GM12892 (cell line): ENCODE measurements at regions not wholly inside any gene's neighbourhood (a gene's known extent, or its start where the extent isn't known, plus 50 kb on each side); places are given as distances from the start of the nearest gene placed in this dataset.

ENCODE experiments used
- DNase-seq: peaks from one replicate; pipeline ENCODE4 v3.0.0; 2011; ENCODE audit not compliant: insufficient read length
- FAIRE-seq: peaks from 2 replicates; lab custom pipeline; 2011; peaks lifted over from hg19 to GRCh38; lab: Jason Lieb, UNC
- POLR2A ChIP-seq: IDR thresholded peaks from 2 replicates; pipeline ENCODE4 v1.6.1; 2011; ENCODE audit warnings: low read depth, low read length, control low read depth
- POLR2AphosphoS5 ChIP-seq: IDR thresholded peaks from 2 replicates; pipeline ENCODE4 v1.6.1; 2011; ENCODE audit warnings: low read depth, low read length, control low read depth
- TAF1 ChIP-seq: IDR thresholded peaks from 2 replicates; pipeline ENCODE4 v1.6.1; 2011; ENCODE audit warnings: low read depth, mild to moderate bottlenecking, control low read depth, low read length, borderline replicate concordance

GRCh38 chr14:53766601-53767000, 190.0 kb downstream of the BMP4 start:
- no peak for FAIRE-seq

DNA sequence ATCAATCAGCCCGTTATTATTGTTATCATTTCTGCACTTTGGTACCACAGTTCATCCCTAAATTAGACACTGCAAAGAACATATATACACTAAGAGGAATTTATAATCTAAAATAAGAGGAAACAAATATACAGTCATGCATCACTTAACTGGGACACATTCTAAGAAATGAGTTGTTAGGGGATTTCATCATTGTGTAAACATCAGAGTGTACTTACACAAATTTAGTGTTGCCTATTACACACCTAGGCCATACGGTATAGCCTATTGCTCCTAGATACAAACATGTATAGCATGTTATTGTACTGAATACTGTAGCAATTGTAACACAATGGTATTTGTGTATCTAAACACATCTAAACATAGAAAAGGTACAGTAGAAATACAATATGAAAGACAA, 190.5 kb downstream of the BMP4 start:
- DNase-seq: no peak
- TF ChIP-seq POLR2AphosphoS5: no peak
- TF ChIP-seq TAF1: no peak
- TF ChIP-seq POLR2A: no peak
- FAIRE-seq: no peak

More at GRCh38 chr14:53766601-53767000, 190.0 kb downstream of the BMP4 start:
- TF ChIP-seq POLR2A: no peak
- TF ChIP-seq TAF1: no peak
- no peak for TF ChIP-seq POLR2AphosphoS5
- no peak for DNase-seq

DNA sequence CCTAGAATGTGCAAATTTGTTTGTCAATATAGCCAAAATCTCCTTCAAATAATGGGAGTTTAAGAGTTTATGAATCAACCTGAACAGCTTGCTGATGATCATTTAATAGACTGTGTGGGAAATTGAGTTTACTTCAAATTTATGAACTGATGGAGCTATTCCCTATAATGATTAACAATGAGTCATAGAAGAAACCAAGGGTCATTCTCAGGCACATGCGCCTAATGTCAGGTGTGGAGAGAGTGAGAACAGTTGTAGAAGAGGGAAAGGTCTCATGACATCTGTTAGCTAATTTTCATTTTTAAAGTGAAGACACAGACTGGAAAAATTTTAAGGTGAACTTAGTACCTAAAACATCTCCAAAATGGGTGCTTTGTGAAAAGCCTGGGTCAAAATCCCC, 191.8 kb downstream of the BMP4 start:
- DNase-seq (no peak), FAIRE-seq (no peak)
- TF ChIP-seq POLR2AphosphoS5 (no peak), POLR2A (no peak), TAF1 (no peak)

DNA sequence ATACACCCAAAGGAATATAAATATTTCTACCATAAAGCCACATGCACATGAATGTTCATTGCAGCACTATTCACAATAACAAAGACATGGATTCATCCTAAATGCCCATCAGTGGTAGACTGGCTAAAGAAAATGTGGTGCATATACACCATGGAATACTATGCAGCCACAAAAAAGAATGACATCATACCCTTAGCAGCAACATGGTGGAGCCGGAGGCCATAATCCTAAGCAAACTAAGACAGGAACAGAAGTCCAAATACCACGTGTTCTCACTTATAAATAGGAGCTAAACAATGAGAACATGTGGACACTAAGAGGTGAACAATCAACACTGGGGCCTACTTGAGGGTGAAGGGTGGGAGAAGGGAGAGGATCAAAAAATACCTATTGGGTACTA, 198.5 kb downstream of the BMP4 start:
- DNase-seq (no peak), FAIRE-seq (no peak)
- TF ChIP-seq POLR2A (no peak), POLR2AphosphoS5 (no peak), TAF1 (no peak)

GRCh38 chr14:53757732-53758131, 198.9 kb downstream of the BMP4 start:
- no peak for TF ChIP-seq TAF1
- no peak for TF ChIP-seq POLR2A
- no peak for TF ChIP-seq POLR2AphosphoS5
- no peak for FAIRE-seq
- DNase-seq: no peak

- no peak for TF ChIP-seq TAF1
- no peak for TF ChIP-seq POLR2A
- no peak for TF ChIP-seq POLR2AphosphoS5
- FAIRE-seq: no peak
- DNase-seq: no peak
These were observed 205.0 kb downstream of the BMP4 start for GRCh38 chr14:53751650-53752049.

DNA sequence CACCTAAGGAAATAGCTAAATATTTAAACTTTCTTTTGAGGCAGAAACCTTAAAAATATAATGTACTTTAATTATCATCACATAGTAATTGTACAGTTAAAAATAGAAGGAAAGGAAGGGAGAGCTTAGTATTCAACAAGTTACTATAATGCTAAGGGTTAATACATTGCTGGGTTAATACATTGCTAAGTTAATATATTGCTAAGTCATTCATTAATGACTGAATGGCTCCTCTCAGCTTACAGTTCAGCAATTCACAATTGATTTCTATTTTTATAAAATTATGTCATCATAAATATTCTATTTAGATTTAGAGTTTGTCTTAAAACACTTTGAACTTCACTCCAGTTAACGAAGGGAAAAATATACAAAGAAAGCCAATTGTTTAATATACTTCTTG, 207.9 kb downstream of the BMP4 start:
- no peak for DNase-seq
- TF ChIP-seq POLR2AphosphoS5: no peak
- TF ChIP-seq POLR2A: no peak
- TF ChIP-seq TAF1: no peak
- FAIRE-seq: no peak

DNA sequence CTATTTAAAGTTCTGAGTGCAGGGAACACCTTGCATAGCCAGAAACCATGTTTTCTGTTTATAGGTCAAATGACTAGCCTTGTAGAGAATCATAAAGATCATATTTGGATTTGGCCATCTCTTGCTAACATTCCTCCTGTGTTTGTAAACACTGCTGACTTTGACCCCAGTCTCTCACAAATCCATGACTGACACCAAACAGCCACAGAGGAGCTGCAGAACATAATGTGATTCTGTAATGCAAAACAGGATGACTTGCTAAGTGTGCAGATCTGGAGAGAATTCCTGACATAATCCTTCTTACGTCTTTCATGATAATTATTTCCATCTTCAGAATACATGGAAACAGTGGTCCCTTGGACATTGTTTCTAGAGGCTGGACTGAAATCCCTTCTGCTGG, 211.8 kb downstream of the BMP4 start:
- FAIRE-seq (no peak), DNase-seq (no peak)
- no peak for TF ChIP-seq POLR2AphosphoS5
- no peak for TF ChIP-seq TAF1
- TF ChIP-seq POLR2A: no peak

DNA sequence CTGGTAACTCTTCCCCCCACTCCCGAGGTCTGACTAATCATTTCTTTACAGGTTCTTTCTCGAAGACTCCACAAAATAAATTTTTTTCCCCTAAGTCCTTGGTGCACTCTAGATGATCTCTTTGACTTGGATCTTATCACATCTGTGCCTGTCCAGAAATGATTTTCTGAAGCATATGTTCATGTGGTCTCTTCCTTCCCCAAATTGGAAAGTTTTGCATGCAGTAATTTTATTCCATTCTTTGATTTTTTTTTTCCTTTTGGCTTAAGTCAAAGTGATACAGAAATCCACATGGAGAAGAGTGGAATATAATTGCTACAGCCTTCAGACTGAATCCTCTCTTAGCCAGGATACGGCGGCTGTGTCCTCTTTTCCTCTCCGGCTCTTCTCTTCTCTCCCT, 213.3 kb downstream of the BMP4 start:
- DNase-seq (no peak), FAIRE-seq (no peak)
- TF ChIP-seq POLR2A: no peak
- no peak for TF ChIP-seq TAF1
- no peak for TF ChIP-seq POLR2AphosphoS5

- DNase-seq (no peak), FAIRE-seq (no peak)
- TF ChIP-seq TAF1 (no peak), POLR2A (no peak), POLR2AphosphoS5 (no peak)
These were observed 214.4 kb downstream of the BMP4 start for GRCh38 chr14:53742233-53742620.

DNA sequence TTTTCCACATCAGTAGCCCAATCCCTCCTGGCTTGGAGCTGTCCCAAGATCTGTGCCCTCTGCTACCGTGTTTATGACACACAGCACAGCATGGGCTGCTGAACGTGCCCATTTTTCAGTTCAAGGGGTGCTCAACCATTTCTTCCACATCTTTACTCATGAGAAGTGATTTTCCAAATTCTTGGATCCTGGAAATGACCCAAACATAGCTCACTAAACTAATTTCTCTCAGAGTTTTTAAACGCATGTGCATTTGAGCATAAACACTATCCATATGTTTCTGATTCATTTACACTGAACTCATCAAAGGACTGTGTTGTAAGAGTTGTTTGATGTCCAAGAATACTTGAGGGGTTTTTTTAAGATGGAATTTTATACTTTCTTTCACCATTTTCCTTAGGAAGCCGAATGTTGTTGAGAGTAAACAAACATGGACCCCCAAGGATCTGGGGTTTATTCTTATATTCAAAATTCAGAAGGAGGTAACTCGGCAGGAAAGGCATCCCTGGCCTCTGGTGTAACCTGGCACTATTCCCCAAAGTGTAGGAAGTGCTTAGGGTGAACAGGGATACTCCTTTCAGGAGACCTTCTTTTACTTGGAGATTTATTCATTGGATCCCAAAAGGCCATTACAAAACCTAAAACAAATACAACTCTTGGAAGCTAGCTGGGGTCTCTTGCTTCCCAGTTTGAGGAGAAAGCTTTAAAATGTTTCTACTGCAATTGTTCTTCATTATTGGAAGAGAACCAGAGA, 215.0 kb downstream of the BMP4 start:
- DNase-seq (no peak), FAIRE-seq (no peak)
- no peak for TF ChIP-seq POLR2AphosphoS5
- no peak for TF ChIP-seq POLR2A
- TF ChIP-seq TAF1: no peak

GRCh38 chr14:53740570-53740969, 216.1 kb downstream of the BMP4 start:
- DNase-seq: no peak
- TF ChIP-seq POLR2AphosphoS5 (no peak), TAF1 (no peak)
- FAIRE-seq: no peak
